HEK293 (cell line): ENCODE measurements at regions not wholly inside any gene's neighbourhood (a gene's known extent, or its start where the extent isn't known, plus 50 kb on each side); places are given as distances from the start of the nearest gene placed in this dataset.
"Not testable (repeated sequence)": the region's sequence is repeated elsewhere in the genome, so short reads cannot be mapped to it uniquely, and the experiment has no call there.

ENCODE experiments used
- CTCF ChIA-PET: fragments of 350-600 bp; formaldehyde crosslinking; extraction: SDS; loops from one replicate; lab custom pipeline; 2021; ENCODE audit warnings: antibody characterized with exemption; lab: Yijun Ruan, JAX
- POLR2A ChIA-PET: fragments of 300-600 bp; formaldehyde crosslinking; extraction: SDS; loops from one replicate; lab custom pipeline; 2020; ENCODE audit warnings: antibody characterized with exemption, inconsistent platforms; lab: Yijun Ruan, JAX
- H3K27ac ChIP-seq: fragments of 200-500 bp; sonication (Bioruptor generic); 2 replicates; pipeline ENCODE4 v1.5.1; 2014; ENCODE audit warnings: low read depth, low read length, control low read depth, inconsistent platforms; ENCODE audit errors: extremely low read depth
- H3K36me3 ChIP-seq, 2 experiments: fragments of 200-500 bp in 1 of 2; sonication (Bioruptor generic) in 1 of 2; 1 replicate in 1 of 2; 2 replicates in 1 of 2; pipeline ENCODE4 v1.5.1; 2014 to 2017; ENCODE audit warnings: inconsistent platforms in 2 of 2, low read length in 2 of 2; ENCODE audit not compliant: control insufficient read depth in 2 of 2, insufficient read depth in 1 of 2
- H3K4me1 ChIP-seq: fragments of 200-500 bp; sonication (Bioruptor generic); 2 replicates; pipeline ENCODE4 v1.5.1; 2014; ENCODE audit warnings: mild to moderate bottlenecking, low read length, inconsistent platforms; ENCODE audit not compliant: control insufficient read depth, insufficient read depth
- H3K4me3 ChIP-seq: 2 replicates; pipeline ENCODE4 v1.5.1; 2011; ENCODE audit warnings: low read depth, mild to moderate bottlenecking, control low read depth, low read length, moderate library complexity
- H3K9me3 ChIP-seq: fragments of 200-500 bp; sonication (Bioruptor generic); 2 replicates; pipeline ENCODE4 v1.5.1; 2014; ENCODE audit warnings: low read depth, low read length, inconsistent platforms; ENCODE audit not compliant: control insufficient read depth, insufficient read depth
- BCL11B ChIP-seq: fragments of 450-650 bp; formaldehyde crosslinking; IDR thresholded peaks from 2 replicates; pipeline ENCODE4 v1.5.1; 2016; ENCODE audit warnings: low read depth, missing biosample characterization, missing genetic modification characterization
- HOXC10 ChIP-seq: sonication (generic); formaldehyde crosslinking; IDR thresholded peaks from 2 replicates; pipeline ENCODE4 v1.8.1; 2023; ENCODE audit warnings: mild to moderate bottlenecking, missing genetic modification reagents
- YY1 ChIP-seq: fragments of 450-650 bp; formaldehyde crosslinking; IDR thresholded peaks from 2 replicates; pipeline ENCODE4 v1.5.1; 2018; ENCODE audit warnings: missing biosample characterization, missing genetic modification characterization
- ZBTB20 ChIP-seq: fragments of 450-650 bp; formaldehyde crosslinking; IDR thresholded peaks from 2 replicates; pipeline ENCODE4 v1.5.1; 2016; ENCODE audit warnings: missing biosample characterization, missing genetic modification characterization
- ZNF114 ChIP-seq: fragments of 450-650 bp; formaldehyde crosslinking; IDR thresholded peaks from 2 replicates; pipeline ENCODE4 v1.5.0; 2017; ENCODE audit warnings: missing biosample characterization, missing genetic modification characterization
- ZNF221 ChIP-seq: fragments of 450-650 bp; formaldehyde crosslinking; IDR thresholded peaks from 2 replicates; pipeline ENCODE4 v1.5.1; 2017; ENCODE audit warnings: missing biosample characterization, missing genetic modification characterization, borderline replicate concordance
- ZNF23 ChIP-seq: fragments of 450-650 bp; formaldehyde crosslinking; IDR thresholded peaks from 2 replicates; pipeline ENCODE4 v1.5.1; 2016; ENCODE audit warnings: missing biosample characterization, missing genetic modification characterization, borderline replicate concordance
- ZNF239 ChIP-seq: fragments of 450-650 bp; formaldehyde crosslinking; IDR thresholded peaks from 2 replicates; pipeline ENCODE4 v1.5.1; 2016; ENCODE audit warnings: missing biosample characterization, missing genetic modification characterization
- ZNF266 ChIP-seq: fragments of 450-650 bp; formaldehyde crosslinking; IDR thresholded peaks from 2 replicates; pipeline ENCODE4 v1.5.1; 2016; ENCODE audit warnings: missing biosample characterization, missing genetic modification characterization, low read depth
- ZNF423 ChIP-seq: fragments of 450-650 bp; formaldehyde crosslinking; IDR thresholded peaks from 2 replicates; pipeline ENCODE4 v1.5.1; 2016; ENCODE audit warnings: missing biosample characterization, missing genetic modification characterization
- ZNF571 ChIP-seq: fragments of 450-650 bp; formaldehyde crosslinking; IDR thresholded peaks from 2 replicates; pipeline ENCODE4 v1.5.0; 2017; ENCODE audit warnings: missing biosample characterization, missing genetic modification characterization
- ZNF623 ChIP-seq: fragments of 450-650 bp; formaldehyde crosslinking; IDR thresholded peaks from 2 replicates; pipeline ENCODE4 v1.5.1; 2016; ENCODE audit warnings: missing biosample characterization, missing genetic modification characterization
- ZNF776 ChIP-seq: fragments of 450-650 bp; formaldehyde crosslinking; IDR thresholded peaks from 2 replicates; pipeline ENCODE4 v1.5.0; 2017; ENCODE audit warnings: missing biosample characterization, missing genetic modification characterization, borderline replicate concordance
- TF ChIP-seq, protein P1 (sequence below): fragments of 450-650 bp; formaldehyde crosslinking; IDR thresholded peaks from 2 replicates; pipeline ENCODE4 v1.5.1; 2016; ENCODE audit warnings: missing biosample characterization, missing genetic modification characterization
- TF ChIP-seq, protein P2 (sequence below): fragments of 450-650 bp; formaldehyde crosslinking; IDR thresholded peaks from 2 replicates; pipeline ENCODE4 v1.5.1; 2016; ENCODE audit warnings: missing biosample characterization, missing genetic modification characterization, borderline replicate concordance
- TF ChIP-seq, protein P3 (sequence below): fragments of 450-650 bp; formaldehyde crosslinking; IDR thresholded peaks from 2 replicates; pipeline ENCODE4; 2016; ENCODE audit warnings: missing biosample characterization, missing genetic modification characterization
- TF ChIP-seq, protein P4 (sequence below): fragments of 450-650 bp; formaldehyde crosslinking; IDR thresholded peaks from 2 replicates; pipeline ENCODE4 v1.5.1; 2016; ENCODE audit warnings: missing biosample characterization, missing genetic modification characterization

DNA sequence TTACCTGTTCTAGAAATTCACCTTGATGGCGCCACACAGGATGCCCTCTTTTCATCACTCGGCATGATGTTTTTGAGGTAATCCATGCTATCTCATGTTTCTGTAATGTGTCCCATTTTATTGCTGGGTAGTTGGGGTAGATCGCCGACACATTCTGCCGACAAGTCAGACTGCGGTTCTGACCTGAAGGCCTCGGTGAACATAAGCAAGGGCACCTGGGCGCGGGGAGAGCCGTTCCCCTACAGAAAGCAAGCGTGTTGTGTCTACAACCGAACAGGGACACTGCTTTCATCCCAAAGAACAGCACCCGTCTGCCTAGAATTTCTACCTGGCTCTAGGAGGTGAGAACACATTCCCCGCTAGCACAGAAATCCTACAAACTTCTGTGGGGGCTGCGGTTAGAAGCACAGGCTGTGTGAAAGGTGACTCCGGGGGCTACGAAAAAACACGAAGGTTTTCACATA, 149.2 kb downstream of the PPIAL4G start (continued):
- TF ChIP-seq ZBTB20 (tag by site-specific recombination) (peak; percentile 7; the same call in 1 of the 2 replicates), BCL11B (tag by site-specific recombination) (no peak), ZNF623 (no peak), ZNF571 (no peak), ZNF239 (no peak), ZNF114 (tag by site-specific recombination) (no peak), ZNF23 (no peak), ZNF776 (no peak), ZNF423 (no peak)
- TF ChIP-seq, protein P1, sequence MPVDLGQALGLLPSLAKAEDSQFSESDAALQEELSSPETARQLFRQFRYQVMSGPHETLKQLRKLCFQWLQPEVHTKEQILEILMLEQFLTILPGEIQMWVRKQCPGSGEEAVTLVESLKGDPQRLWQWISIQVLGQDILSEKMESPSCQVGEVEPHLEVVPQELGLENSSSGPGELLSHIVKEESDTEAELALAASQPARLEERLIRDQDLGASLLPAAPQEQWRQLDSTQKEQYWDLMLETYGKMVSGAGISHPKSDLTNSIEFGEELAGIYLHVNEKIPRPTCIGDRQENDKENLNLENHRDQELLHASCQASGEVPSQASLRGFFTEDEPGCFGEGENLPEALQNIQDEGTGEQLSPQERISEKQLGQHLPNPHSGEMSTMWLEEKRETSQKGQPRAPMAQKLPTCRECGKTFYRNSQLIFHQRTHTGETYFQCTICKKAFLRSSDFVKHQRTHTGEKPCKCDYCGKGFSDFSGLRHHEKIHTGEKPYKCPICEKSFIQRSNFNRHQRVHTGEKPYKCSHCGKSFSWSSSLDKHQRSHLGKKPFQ (tag by site-specific recombination): no peak
- TF ChIP-seq, protein P2, sequence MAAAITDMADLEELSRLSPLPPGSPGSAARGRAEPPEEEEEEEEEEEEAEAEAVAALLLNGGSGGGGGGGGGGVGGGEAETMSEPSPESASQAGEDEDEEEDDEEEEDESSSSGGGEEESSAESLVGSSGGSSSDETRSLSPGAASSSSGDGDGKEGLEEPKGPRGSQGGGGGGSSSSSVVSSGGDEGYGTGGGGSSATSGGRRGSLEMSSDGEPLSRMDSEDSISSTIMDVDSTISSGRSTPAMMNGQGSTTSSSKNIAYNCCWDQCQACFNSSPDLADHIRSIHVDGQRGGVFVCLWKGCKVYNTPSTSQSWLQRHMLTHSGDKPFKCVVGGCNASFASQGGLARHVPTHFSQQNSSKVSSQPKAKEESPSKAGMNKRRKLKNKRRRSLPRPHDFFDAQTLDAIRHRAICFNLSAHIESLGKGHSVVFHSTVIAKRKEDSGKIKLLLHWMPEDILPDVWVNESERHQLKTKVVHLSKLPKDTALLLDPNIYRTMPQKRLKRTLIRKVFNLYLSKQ (tag by site-specific recombination): no peak
- TF ChIP-seq, protein P3, sequence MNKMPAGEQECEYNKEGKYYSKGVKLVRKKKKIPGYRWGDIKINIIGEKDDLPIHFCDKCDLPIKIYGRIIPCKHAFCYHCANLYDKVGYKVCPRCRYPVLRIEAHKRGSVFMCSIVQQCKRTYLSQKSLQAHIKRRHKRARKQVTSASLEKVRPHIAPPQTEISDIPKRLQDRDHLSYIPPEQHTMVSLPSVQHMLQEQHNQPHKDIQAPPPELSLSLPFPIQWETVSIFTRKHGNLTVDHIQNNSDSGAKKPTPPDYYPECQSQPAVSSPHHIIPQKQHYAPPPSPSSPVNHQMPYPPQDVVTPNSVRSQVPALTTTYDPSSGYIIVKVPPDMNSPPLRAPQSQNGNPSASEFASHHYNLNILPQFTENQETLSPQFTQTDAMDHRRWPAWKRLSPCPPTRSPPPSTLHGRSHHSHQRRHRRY (tag by site-specific recombination): no peak; the same call in 1 of the 2 replicates
- TF ChIP-seq, protein P4, sequence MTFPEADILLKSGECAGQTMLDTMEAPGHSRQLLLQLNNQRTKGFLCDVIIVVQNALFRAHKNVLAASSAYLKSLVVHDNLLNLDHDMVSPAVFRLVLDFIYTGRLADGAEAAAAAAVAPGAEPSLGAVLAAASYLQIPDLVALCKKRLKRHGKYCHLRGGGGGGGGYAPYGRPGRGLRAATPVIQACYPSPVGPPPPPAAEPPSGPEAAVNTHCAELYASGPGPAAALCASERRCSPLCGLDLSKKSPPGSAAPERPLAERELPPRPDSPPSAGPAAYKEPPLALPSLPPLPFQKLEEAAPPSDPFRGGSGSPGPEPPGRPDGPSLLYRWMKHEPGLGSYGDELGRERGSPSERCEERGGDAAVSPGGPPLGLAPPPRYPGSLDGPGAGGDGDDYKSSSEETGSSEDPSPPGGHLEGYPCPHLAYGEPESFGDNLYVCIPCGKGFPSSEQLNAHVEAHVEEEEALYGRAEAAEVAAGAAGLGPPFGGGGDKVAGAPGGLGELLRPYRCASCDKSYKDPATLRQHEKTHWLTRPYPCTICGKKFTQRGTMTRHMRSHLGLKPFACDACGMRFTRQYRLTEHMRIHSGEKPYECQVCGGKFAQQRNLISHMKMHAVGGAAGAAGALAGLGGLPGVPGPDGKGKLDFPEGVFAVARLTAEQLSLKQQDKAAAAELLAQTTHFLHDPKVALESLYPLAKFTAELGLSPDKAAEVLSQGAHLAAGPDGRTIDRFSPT: no peak

DNA sequence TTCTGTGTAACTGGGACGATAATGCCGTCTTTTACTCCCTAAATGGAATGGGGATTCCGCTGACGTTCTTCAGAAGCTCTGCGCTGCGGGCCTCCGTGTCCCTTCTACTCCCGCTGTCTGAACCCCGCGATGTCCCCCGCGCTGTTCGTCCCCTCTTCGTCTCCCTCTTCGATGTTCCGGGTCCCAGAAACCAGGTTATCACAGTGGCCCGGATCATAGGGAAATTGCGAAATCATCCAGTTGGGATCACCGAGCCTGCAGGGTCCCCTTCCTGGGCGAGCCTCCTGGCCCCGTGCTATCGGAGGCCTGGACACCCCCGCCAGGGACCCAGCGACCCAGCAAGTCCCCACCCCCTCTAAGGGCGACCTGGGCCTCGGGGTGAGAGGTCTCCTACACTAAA, 154.2 kb downstream of the PPIAL4G start:
- ChIA-PET CTCF (no interaction called here), POLR2A (no interaction called here)
- Histone ChIP-seq H3K9me3 (no peaks in the 10 kb centered on the region), H3K4me1 (no peaks in the 10 kb centered on the region), H3K4me3 (no peak overlapping the region), H3K36me3 (no peaks in the 10 kb centered on the region), H3K27ac (no peak overlapping the region)
- no peak for TF ChIP-seq HOXC10 (CRISPR knock-in tag)
- TF ChIP-seq ZNF221: no peak
- no peak for TF ChIP-seq ZNF266 (tag by site-specific recombination)
- TF ChIP-seq YY1 (tag by site-specific recombination): no peak
- no peak for TF ChIP-seq ZBTB20 (tag by site-specific recombination)

DNA sequence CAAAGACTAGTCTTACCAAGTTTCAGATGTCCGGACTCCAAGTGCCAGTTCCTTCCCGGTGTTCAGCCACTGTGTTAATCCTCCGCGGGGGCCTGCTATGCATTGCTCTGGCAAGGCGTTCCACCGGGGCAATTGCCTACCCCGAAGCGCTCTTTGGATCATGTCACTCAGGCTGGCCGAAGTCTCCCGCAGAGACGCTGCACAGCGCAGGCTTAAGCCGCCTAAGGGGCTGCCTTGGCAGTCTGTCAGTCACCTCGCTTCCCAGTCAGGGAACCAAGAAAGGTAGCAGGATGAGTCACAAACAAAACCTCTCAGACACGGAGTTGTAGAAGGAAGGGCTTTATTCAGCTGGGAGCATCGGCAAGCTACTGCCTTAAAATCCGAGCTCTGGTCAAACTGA, 158.1 kb downstream of the PPIAL4G start:
- H3K27ac ChIP-seq, H3K4me3 ChIP-seq, H3K4me1 ChIP-seq, CTCF ChIA-PET, H3K9me3 ChIP-seq, H3K36me3 ChIP-seq, POLR2A ChIA-PET: not testable (repeated sequence)

DNA sequence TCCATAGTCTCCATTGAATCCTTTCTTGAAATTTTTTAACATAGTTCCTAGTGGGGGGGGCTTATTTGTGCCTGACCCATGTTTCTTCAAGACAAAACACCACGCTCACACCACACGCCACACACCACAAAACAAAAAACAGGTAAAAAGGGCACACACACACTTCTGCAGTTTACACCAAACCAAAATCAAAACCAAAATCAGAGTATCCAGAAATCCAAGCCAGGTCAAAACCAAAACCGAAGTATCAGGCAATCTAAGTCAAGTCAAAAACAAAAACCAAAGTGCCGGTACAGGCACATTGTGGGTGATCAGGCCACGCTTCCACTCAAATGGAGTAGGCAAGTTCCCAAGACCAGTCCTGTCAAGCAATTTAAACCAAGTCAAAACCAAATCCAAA, 158.6 kb downstream of the PPIAL4G start:
- H3K4me1 ChIP-seq, H3K9me3 ChIP-seq, H3K36me3 ChIP-seq, CTCF ChIA-PET, POLR2A ChIA-PET, H3K4me3 ChIP-seq, H3K27ac ChIP-seq: not testable (repeated sequence)

DNA sequence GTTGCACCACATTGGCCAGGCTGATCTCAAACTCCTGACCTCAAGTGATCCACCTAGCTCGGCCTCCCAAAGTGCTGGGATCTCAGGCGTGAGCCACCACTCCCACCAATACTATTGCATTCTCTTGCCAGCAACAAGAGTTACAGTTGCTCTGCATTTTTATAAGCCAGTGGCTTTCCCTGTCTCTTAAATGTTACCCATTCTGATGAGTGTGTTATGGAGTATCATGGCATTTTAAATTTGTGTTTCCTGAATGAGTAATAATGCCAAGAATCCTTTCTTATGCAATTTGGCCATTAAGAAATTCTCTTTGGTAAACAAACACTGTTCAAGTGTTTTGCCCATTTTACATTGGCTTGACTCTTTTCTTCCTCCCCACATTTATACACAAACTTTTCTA, 163.0 kb downstream of the PPIAL4G start:
- POLR2A ChIA-PET, H3K27ac ChIP-seq, H3K9me3 ChIP-seq, H3K4me1 ChIP-seq, H3K36me3 ChIP-seq, CTCF ChIA-PET, H3K4me3 ChIP-seq: not testable (repeated sequence)
